Neural crest cell (in vitro differentiated cells): ENCODE measurements at regions not wholly inside any gene's neighbourhood (a gene's known extent, or its start where the extent isn't known, plus 50 kb on each side); places are given as distances from the start of the nearest gene placed in this dataset.

Source experiments
- DNase-seq: peaks from one replicate; pipeline ENCODE4 v3.0.0; 2021; ENCODE audit warnings: low read depth, mixed read lengths, low spot score
- H3K27ac Mint-ChIP-seq: one replicate; pipeline ENCODE4 v1.8.0; 2021; ENCODE audit warnings: mild to moderate bottlenecking, mixed read lengths; ENCODE audit not compliant: unreplicated experiment
- H3K27me3 Mint-ChIP-seq: 2 replicates; pipeline ENCODE4 v1.8.0; 2021; ENCODE audit warnings: low read depth, mild to moderate bottlenecking, mixed read lengths
- H3K36me3 Mint-ChIP-seq: 2 replicates; pipeline ENCODE4 v1.8.0; 2021; ENCODE audit warnings: low read depth, mild to moderate bottlenecking, mixed read lengths
- H3K4me1 Mint-ChIP-seq: 2 replicates; pipeline ENCODE4 v1.8.0; 2021; ENCODE audit warnings: mixed read lengths
- H3K4me3 Mint-ChIP-seq: one replicate; pipeline ENCODE4 v1.8.0; 2021; ENCODE audit warnings: mild to moderate bottlenecking, mixed read lengths
- H3K9me3 Mint-ChIP-seq: 2 replicates; pipeline ENCODE4 v1.8.0; 2021; ENCODE audit warnings: mixed read lengths
- CTCF ChIP-seq: fragments of 200-600 bp; sonication (generic); conservative IDR thresholded peaks from 2 replicates; pipeline ENCODE4 v1.5.0; 2021; ENCODE audit warnings: antibody characterized with exemption, mild to moderate bottlenecking

- peaks cover 5% of the 10 kb centered on the region for H3K9me3 Mint-ChIP-seq
- peaks cover 12% of the 10 kb centered on the region for H3K4me1 Mint-ChIP-seq
- no peaks in the 10 kb centered on the region for H3K36me3 Mint-ChIP-seq
- H3K27me3 Mint-ChIP-seq = no peaks in the 10 kb centered on the region
- DNase-seq = no peak
- no peak for TF ChIP-seq CTCF
- H3K27ac Mint-ChIP-seq = no peak overlapping the region
- no peak overlapping the region for H3K4me3 Mint-ChIP-seq
Observed at GRCh38 chr3:72081471-72082185, 296.7 kb upstream of the PROK2 start.

- Mint-ChIP-seq H3K27ac (peak overlapping the region; percentile 32), H3K36me3 (no peaks in the 10 kb centered on the region), H3K27me3 (no peaks in the 10 kb centered on the region), H3K9me3 (peaks cover 8% of the 10 kb centered on the region), H3K4me3 (no peak overlapping the region), H3K4me1 (peaks cover 12% of the 10 kb centered on the region)
- no peak for DNase-seq
- TF ChIP-seq CTCF = no peak
Observed at GRCh38 chr3:72080800-72081199, 295.9 kb upstream of the PROK2 start.

GRCh38 chr3:72080095-72080494, 295.1 kb upstream of the PROK2 start:
- Mint-ChIP-seq H3K4me1 (peaks cover 12% of the 10 kb centered on the region), H3K27ac (no peak overlapping the region), H3K27me3 (no peaks in the 10 kb centered on the region), H3K4me3 (no peak overlapping the region), H3K9me3 (peaks cover 13% of the 10 kb centered on the region), H3K36me3 (no peaks in the 10 kb centered on the region)
- no peak for TF ChIP-seq CTCF
- no peak for DNase-seq

GRCh38 chr3:72079369-72079872, 294.5 kb upstream of the PROK2 start:
- no peak overlapping the region for H3K4me3 Mint-ChIP-seq
- no peak for TF ChIP-seq CTCF
- DNase-seq = no peak
- no peak overlapping the region for H3K27ac Mint-ChIP-seq
- H3K27me3 Mint-ChIP-seq = no peaks in the 10 kb centered on the region
- H3K4me1 Mint-ChIP-seq = peaks cover 12% of the 10 kb centered on the region
- no peaks in the 10 kb centered on the region for H3K36me3 Mint-ChIP-seq
- H3K9me3 Mint-ChIP-seq = peaks cover 15% of the 10 kb centered on the region

- DNase-seq = no peak
- Mint-ChIP-seq H3K36me3 (no peaks in the 10 kb centered on the region), H3K4me1 (peaks cover 12% of the 10 kb centered on the region), H3K27ac (no peak overlapping the region), H3K27me3 (no peaks in the 10 kb centered on the region), H3K4me3 (no peak overlapping the region), H3K9me3 (peaks cover 15% of the 10 kb centered on the region)
- no peak for TF ChIP-seq CTCF
Observed at GRCh38 chr3:72078676-72079368, 293.9 kb upstream of the PROK2 start.
